ENCODE measurements at regions not wholly inside any gene's neighbourhood (a gene's known extent, or its start where the extent isn't known, plus 50 kb on each side); places are given as distances from the start of the nearest gene placed in this dataset.
"Not testable (repeated sequence)": the region's sequence is repeated elsewhere in the genome, so short reads cannot be mapped to it uniquely, and the experiment has no call there.

- TF ChIP-seq POU2F2 (IDR thresholded peaks at IDR 0.05; ENCODE audit: low read depth, low read length), result no peak
- no peak for TF ChIP-seq PAX5 (IDR thresholded peaks at IDR 0.05; ENCODE audit: insufficient read depth, low read length, severe bottlenecking)
- no peak for TF ChIP-seq POLR2AphosphoS5 (IDR thresholded peaks at IDR 0.05; ENCODE audit: low read depth, low read length)
- no peak for TF ChIP-seq SPI1 (IDR thresholded peaks at IDR 0.05; ENCODE audit: low read depth, low read length)
- TF ChIP-seq TAF1 (IDR thresholded peaks at IDR 0.05; ENCODE audit: low read depth, low read length), result no peak
- TF ChIP-seq POLR2A (IDR thresholded peaks at IDR 0.05; ENCODE audit: low read depth, low read length), result no peak
- FAIRE-seq (no peak), DNase-seq (ENCODE audit: insufficient read length, low spot score) (no peak)
Observed at GRCh38 chr6:81002126-81002525, 750.4 kb downstream of the TENT5A start.

GRCh38 chr6:80991316-80991715 lies 761.2 kb downstream of the TENT5A start:
- TF ChIP-seq SPI1 (IDR thresholded peaks at IDR 0.05; ENCODE audit: low read depth, low read length) (no peak), PAX5 (IDR thresholded peaks at IDR 0.05; ENCODE audit: insufficient read depth, low read length, severe bottlenecking) (no peak), POLR2AphosphoS5 (IDR thresholded peaks at IDR 0.05; ENCODE audit: low read depth, low read length) (no peak), POU2F2 (IDR thresholded peaks at IDR 0.05; ENCODE audit: low read depth, low read length) (no peak), POLR2A (IDR thresholded peaks at IDR 0.05; ENCODE audit: low read depth, low read length) (no peak), TAF1 (IDR thresholded peaks at IDR 0.05; ENCODE audit: low read depth, low read length) (no peak)
- no peak for FAIRE-seq
- DNase-seq (ENCODE audit: insufficient read length, low spot score), result no peak

GRCh38 chr6:80988892-80989291 lies 763.6 kb downstream of the TENT5A start:
- DNase-seq (ENCODE audit: insufficient read length, low spot score) (no peak), FAIRE-seq (no peak)
- TF ChIP-seq TAF1 (IDR thresholded peaks at IDR 0.05; ENCODE audit: low read depth, low read length) (no peak), POLR2AphosphoS5 (IDR thresholded peaks at IDR 0.05; ENCODE audit: low read depth, low read length) (no peak), PAX5 (IDR thresholded peaks at IDR 0.05; ENCODE audit: insufficient read depth, low read length, severe bottlenecking) (no peak), POLR2A (IDR thresholded peaks at IDR 0.05; ENCODE audit: low read depth, low read length) (no peak), POU2F2 (IDR thresholded peaks at IDR 0.05; ENCODE audit: low read depth, low read length) (no peak), SPI1 (IDR thresholded peaks at IDR 0.05; ENCODE audit: low read depth, low read length) (no peak)

DNA sequence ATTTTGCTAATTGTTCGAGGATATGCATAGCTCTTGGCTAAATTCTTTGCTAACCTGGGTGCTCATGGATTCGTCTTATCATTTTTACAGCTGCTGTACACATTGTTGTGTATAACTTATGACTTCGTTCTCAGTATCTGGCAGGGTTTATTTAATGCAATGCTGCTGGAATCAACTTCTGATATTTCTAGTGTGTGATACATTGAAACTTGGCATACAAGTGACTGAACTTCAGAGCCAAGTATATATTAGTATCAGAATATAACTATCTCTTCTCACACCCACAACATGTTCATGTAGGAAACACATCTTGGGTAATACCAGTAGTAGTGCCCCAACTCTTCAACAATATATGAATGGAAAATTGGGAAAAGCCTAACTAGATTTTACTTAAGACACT lies 764.2 kb downstream of the TENT5A start:
- FAIRE-seq, result no peak
- DNase-seq (ENCODE audit: insufficient read length, low spot score), result no peak
- TF ChIP-seq TAF1 (IDR thresholded peaks at IDR 0.05; ENCODE audit: low read depth, low read length) (no peak), SPI1 (IDR thresholded peaks at IDR 0.05; ENCODE audit: low read depth, low read length) (no peak), POU2F2 (IDR thresholded peaks at IDR 0.05; ENCODE audit: low read depth, low read length) (no peak), PAX5 (IDR thresholded peaks at IDR 0.05; ENCODE audit: insufficient read depth, low read length, severe bottlenecking) (no peak), POLR2AphosphoS5 (IDR thresholded peaks at IDR 0.05; ENCODE audit: low read depth, low read length) (no peak), POLR2A (IDR thresholded peaks at IDR 0.05; ENCODE audit: low read depth, low read length) (no peak)

GRCh38 chr6:80981226-80981625 lies 771.3 kb downstream of the TENT5A start:
- FAIRE-seq; DNase-seq (ENCODE audit: insufficient read length, low spot score): not testable (repeated sequence)

GRCh38 chr6:80976336-80976735 lies 776.1 kb downstream of the TENT5A start:
- DNase-seq (ENCODE audit: insufficient read length, low spot score) (no peak), FAIRE-seq (no peak)
- TF ChIP-seq POU2F2 (IDR thresholded peaks at IDR 0.05; ENCODE audit: low read depth, low read length) (no peak), PAX5 (IDR thresholded peaks at IDR 0.05; ENCODE audit: insufficient read depth, low read length, severe bottlenecking) (no peak)

- TF ChIP-seq TAF1 (IDR thresholded peaks at IDR 0.05; ENCODE audit: low read depth, low read length) (no peak), PAX5 (IDR thresholded peaks at IDR 0.05; ENCODE audit: insufficient read depth, low read length, severe bottlenecking) (no peak), POLR2A (IDR thresholded peaks at IDR 0.05; ENCODE audit: low read depth, low read length) (no peak), POU2F2 (IDR thresholded peaks at IDR 0.05; ENCODE audit: low read depth, low read length) (no peak), SPI1 (IDR thresholded peaks at IDR 0.05; ENCODE audit: low read depth, low read length) (no peak), POLR2AphosphoS5 (IDR thresholded peaks at IDR 0.05; ENCODE audit: low read depth, low read length) (no peak)
- FAIRE-seq, result no peak
- no peak for DNase-seq (ENCODE audit: insufficient read length, low spot score)
Observed at GRCh38 chr6:80974579-80974978, 777.9 kb downstream of the TENT5A start.

DNA sequence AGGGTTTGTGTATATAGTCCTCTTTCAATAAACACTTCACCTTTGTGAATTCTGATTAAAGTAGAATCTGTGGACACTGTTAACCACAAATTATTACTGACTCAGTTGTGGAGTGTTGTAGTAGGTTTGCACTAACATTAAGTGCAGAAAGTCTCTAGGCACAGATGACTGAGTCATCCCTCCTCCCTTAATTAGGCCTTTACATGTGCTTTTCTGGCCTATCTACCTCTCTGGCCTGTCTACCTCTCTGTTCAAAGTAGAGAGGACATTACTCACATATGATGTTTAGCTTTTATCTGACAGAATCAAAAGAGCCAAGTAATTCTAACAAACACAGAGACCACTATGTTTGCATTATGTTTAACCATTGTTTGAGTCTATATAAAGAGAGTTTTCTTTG lies 783.0 kb downstream of the TENT5A start:
- no peak for FAIRE-seq
- no peak for DNase-seq (ENCODE audit: insufficient read length, low spot score)
- no peak for TF ChIP-seq SPI1 (IDR thresholded peaks at IDR 0.05; ENCODE audit: low read depth, low read length)
- no peak for TF ChIP-seq POU2F2 (IDR thresholded peaks at IDR 0.05; ENCODE audit: low read depth, low read length)
- no peak for TF ChIP-seq TAF1 (IDR thresholded peaks at IDR 0.05; ENCODE audit: low read depth, low read length)
- no peak for TF ChIP-seq POLR2A (IDR thresholded peaks at IDR 0.05; ENCODE audit: low read depth, low read length)
- no peak for TF ChIP-seq POLR2AphosphoS5 (IDR thresholded peaks at IDR 0.05; ENCODE audit: low read depth, low read length)
- no peak for TF ChIP-seq PAX5 (IDR thresholded peaks at IDR 0.05; ENCODE audit: insufficient read depth, low read length, severe bottlenecking)

DNA sequence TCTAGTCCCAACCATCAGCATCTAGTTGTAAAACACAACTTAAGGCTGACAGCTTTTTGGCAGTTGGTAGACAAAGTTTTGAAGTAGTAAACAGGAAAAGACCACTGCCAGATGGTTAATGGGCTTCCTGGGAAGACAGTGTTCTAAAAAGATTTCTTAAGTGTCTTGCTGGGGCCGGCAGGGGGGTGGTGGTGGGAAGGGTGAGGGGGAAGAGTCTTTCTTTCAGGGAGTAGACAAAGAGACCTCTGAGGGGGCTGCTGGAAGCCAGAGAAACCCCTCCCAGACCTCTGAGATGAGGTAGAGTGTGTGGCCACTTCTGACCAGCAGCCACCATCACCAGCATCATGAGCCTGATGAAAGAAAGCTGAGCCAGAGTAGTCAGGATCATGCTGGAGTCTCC lies 784.9 kb downstream of the TENT5A start:
- DNase-seq (ENCODE audit: insufficient read length, low spot score) (no peak), FAIRE-seq (no peak)
- no peak for TF ChIP-seq TAF1 (IDR thresholded peaks at IDR 0.05; ENCODE audit: low read depth, low read length)
- no peak for TF ChIP-seq POU2F2 (IDR thresholded peaks at IDR 0.05; ENCODE audit: low read depth, low read length)
- TF ChIP-seq PAX5 (IDR thresholded peaks at IDR 0.05; ENCODE audit: insufficient read depth, low read length, severe bottlenecking), result no peak
- no peak for TF ChIP-seq POLR2A (IDR thresholded peaks at IDR 0.05; ENCODE audit: low read depth, low read length)
- no peak for TF ChIP-seq SPI1 (IDR thresholded peaks at IDR 0.05; ENCODE audit: low read depth, low read length)
- TF ChIP-seq POLR2AphosphoS5 (IDR thresholded peaks at IDR 0.05; ENCODE audit: low read depth, low read length), result no peak

DNA sequence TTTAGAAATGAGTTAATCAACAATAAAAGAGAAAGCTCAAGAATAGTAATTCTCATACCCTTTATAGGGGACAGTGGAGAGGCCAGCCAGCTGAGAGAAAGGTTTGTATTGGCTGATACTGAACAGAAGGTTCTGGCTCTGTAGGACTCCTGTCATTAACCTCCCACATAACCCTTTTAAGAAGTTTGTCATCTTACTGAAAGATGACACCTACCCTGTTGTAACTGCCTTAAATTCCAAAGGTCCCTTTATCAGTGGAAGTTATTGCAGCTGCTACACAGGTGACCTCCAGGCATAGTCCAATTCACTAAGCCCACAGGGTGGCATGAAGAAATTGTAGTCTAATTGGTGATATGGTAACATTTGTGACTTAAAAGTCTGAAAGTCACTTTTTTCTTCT lies 790.1 kb downstream of the TENT5A start:
- TF ChIP-seq POU2F2 (IDR thresholded peaks at IDR 0.05; ENCODE audit: low read depth, low read length) (no peak), PAX5 (IDR thresholded peaks at IDR 0.05; ENCODE audit: insufficient read depth, low read length, severe bottlenecking) (no peak), TAF1 (IDR thresholded peaks at IDR 0.05; ENCODE audit: low read depth, low read length) (no peak), SPI1 (IDR thresholded peaks at IDR 0.05; ENCODE audit: low read depth, low read length) (no peak), POLR2A (IDR thresholded peaks at IDR 0.05; ENCODE audit: low read depth, low read length) (no peak), POLR2AphosphoS5 (IDR thresholded peaks at IDR 0.05; ENCODE audit: low read depth, low read length) (no peak)
- no peak for FAIRE-seq
- DNase-seq (ENCODE audit: insufficient read length, low spot score), result no peak

Measured in GM12891 (cell line).